ENCODE measurements at regions not wholly inside any gene's neighbourhood (a gene's known extent, or its start where the extent isn't known, plus 50 kb on each side); places are given as distances from the start of the nearest gene placed in this dataset.

DNA sequence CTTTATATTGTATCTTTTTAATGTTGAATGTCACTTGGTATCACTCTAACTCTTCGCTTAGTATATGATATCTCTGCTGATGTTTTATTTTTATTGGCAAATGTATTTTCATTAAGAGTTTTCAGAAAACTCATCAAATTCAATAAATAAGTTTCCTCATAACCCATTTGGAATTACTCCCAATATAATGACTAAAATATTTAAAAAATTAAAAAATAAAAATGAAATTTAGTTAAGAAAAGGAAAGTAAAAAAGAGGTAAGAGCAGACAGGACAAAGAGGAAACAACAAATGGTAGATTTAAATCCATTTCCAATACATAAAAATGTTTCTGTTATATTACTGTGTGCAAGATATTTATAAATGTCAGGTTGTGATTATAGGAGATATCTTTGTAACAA lies 548.9 kb upstream of the SPRY2 start (continued):
- no peak for TF ChIP-seq STAT1 (IDR thresholded peaks at IDR 0.05; ENCODE audit: unreplicated experiment)
- TF ChIP-seq, protein P1, sequence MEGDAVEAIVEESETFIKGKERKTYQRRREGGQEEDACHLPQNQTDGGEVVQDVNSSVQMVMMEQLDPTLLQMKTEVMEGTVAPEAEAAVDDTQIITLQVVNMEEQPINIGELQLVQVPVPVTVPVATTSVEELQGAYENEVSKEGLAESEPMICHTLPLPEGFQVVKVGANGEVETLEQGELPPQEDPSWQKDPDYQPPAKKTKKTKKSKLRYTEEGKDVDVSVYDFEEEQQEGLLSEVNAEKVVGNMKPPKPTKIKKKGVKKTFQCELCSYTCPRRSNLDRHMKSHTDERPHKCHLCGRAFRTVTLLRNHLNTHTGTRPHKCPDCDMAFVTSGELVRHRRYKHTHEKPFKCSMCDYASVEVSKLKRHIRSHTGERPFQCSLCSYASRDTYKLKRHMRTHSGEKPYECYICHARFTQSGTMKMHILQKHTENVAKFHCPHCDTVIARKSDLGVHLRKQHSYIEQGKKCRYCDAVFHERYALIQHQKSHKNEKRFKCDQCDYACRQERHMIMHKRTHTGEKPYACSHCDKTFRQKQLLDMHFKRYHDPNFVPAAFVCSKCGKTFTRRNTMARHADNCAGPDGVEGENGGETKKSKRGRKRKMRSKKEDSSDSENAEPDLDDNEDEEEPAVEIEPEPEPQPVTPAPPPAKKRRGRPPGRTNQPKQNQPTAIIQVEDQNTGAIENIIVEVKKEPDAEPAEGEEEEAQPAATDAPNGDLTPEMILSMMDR (conservative IDR thresholded peaks at IDR 0.05; ENCODE audit: low read depth in 2 of 2), result no peak
- TF ChIP-seq ZNF114 (CRISPR knock-in tag; IDR thresholded peaks at IDR 0.05), result no peak
- TF ChIP-seq NANOG (IDR thresholded peaks at IDR 0.05; ENCODE audit: borderline replicate concordance), result no peak
- no peak for TF ChIP-seq ZNF331 (CRISPR knock-in tag; IDR thresholded peaks at IDR 0.05; ENCODE audit: low read depth)
- no peak for TF ChIP-seq POLR2AphosphoS5 (IDR thresholded peaks at IDR 0.05; ENCODE audit: low read depth)
- no peak for TF ChIP-seq EZH2 (IDR thresholded peaks at IDR 0.05; ENCODE audit: low read depth, unreplicated experiment)

DNA sequence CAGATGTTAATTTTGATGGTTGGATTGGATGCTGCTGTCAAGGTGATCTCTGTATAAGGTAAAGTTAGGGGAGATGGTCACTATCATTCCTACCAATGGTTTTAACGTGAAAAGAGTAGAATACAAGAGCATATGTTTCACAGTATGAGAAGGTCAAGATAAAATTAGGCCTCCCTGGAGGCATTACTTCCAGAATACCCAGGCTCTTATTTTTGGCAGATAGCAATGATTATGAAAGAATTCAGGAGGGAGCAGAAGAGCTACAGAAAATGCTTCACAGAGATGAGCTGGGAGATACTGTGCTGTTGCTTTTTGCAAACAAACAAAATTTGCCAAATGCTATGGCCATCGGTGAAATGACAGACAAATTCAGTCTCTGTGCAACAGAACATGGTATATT lies 547.5 kb upstream of the SPRY2 start:
- Histone ChIP-seq H4K20me1 (replicated peaks; ENCODE audit: insufficient read depth) (no peaks in the 10 kb centered on the region), H3K79me2 (replicated peaks; ENCODE audit: insufficient read depth) (no peaks in the 10 kb centered on the region), H3K9me2 (ENCODE audit: insufficient read depth) (no peaks in the 10 kb centered on the region), H3K4me2 (no peak overlapping the region), H3K36me3 (ENCODE audit: insufficient read depth) (no peaks in the 10 kb centered on the region), H3K4me3 (no peak overlapping the region), H3K27me3 (ENCODE audit: insufficient read depth) (peaks cover 14% of the 10 kb centered on the region; the same call in 1 of the 2 replicates), H3K4me1 (ENCODE audit: insufficient read depth) (peaks cover 8% of the 10 kb centered on the region), H3K27ac (ENCODE audit: low read depth) (no peak overlapping the region), H3F3A (replicated peaks; ENCODE audit: low read depth) (no peaks in the 10 kb centered on the region), H2AFZ (no peak overlapping the region)
- no peaks in the 10 kb centered on the region for H3K36me3 Mint-ChIP-seq (ENCODE audit: low read depth)
- ATAC-seq, result no peak
- H3K4me1 Mint-ChIP-seq, result 0 out of 3 replicates have a peak, but pooled peaks cover 4% of the 10 kb centered on the region
- DNase-seq (ENCODE audit: low spot score), result no peak
- H3K27me3 Mint-ChIP-seq (ENCODE audit: insufficient read depth, low read depth, poor library complexity), result no peaks in the 10 kb centered on the region
- H3K27ac Mint-ChIP-seq, result no peak overlapping the region
- no peaks in the 10 kb centered on the region for H3K9me3 Mint-ChIP-seq
- no peak overlapping the region for H3K4me3 Mint-ChIP-seq
- TF ChIP-seq ZNF114 (CRISPR knock-in tag; IDR thresholded peaks at IDR 0.05), result no peak
- TF ChIP-seq CREB1 (CRISPR knock-in tag; IDR thresholded peaks at IDR 0.05; ENCODE audit: low read depth), result no peak
- TF ChIP-seq, protein P2, sequence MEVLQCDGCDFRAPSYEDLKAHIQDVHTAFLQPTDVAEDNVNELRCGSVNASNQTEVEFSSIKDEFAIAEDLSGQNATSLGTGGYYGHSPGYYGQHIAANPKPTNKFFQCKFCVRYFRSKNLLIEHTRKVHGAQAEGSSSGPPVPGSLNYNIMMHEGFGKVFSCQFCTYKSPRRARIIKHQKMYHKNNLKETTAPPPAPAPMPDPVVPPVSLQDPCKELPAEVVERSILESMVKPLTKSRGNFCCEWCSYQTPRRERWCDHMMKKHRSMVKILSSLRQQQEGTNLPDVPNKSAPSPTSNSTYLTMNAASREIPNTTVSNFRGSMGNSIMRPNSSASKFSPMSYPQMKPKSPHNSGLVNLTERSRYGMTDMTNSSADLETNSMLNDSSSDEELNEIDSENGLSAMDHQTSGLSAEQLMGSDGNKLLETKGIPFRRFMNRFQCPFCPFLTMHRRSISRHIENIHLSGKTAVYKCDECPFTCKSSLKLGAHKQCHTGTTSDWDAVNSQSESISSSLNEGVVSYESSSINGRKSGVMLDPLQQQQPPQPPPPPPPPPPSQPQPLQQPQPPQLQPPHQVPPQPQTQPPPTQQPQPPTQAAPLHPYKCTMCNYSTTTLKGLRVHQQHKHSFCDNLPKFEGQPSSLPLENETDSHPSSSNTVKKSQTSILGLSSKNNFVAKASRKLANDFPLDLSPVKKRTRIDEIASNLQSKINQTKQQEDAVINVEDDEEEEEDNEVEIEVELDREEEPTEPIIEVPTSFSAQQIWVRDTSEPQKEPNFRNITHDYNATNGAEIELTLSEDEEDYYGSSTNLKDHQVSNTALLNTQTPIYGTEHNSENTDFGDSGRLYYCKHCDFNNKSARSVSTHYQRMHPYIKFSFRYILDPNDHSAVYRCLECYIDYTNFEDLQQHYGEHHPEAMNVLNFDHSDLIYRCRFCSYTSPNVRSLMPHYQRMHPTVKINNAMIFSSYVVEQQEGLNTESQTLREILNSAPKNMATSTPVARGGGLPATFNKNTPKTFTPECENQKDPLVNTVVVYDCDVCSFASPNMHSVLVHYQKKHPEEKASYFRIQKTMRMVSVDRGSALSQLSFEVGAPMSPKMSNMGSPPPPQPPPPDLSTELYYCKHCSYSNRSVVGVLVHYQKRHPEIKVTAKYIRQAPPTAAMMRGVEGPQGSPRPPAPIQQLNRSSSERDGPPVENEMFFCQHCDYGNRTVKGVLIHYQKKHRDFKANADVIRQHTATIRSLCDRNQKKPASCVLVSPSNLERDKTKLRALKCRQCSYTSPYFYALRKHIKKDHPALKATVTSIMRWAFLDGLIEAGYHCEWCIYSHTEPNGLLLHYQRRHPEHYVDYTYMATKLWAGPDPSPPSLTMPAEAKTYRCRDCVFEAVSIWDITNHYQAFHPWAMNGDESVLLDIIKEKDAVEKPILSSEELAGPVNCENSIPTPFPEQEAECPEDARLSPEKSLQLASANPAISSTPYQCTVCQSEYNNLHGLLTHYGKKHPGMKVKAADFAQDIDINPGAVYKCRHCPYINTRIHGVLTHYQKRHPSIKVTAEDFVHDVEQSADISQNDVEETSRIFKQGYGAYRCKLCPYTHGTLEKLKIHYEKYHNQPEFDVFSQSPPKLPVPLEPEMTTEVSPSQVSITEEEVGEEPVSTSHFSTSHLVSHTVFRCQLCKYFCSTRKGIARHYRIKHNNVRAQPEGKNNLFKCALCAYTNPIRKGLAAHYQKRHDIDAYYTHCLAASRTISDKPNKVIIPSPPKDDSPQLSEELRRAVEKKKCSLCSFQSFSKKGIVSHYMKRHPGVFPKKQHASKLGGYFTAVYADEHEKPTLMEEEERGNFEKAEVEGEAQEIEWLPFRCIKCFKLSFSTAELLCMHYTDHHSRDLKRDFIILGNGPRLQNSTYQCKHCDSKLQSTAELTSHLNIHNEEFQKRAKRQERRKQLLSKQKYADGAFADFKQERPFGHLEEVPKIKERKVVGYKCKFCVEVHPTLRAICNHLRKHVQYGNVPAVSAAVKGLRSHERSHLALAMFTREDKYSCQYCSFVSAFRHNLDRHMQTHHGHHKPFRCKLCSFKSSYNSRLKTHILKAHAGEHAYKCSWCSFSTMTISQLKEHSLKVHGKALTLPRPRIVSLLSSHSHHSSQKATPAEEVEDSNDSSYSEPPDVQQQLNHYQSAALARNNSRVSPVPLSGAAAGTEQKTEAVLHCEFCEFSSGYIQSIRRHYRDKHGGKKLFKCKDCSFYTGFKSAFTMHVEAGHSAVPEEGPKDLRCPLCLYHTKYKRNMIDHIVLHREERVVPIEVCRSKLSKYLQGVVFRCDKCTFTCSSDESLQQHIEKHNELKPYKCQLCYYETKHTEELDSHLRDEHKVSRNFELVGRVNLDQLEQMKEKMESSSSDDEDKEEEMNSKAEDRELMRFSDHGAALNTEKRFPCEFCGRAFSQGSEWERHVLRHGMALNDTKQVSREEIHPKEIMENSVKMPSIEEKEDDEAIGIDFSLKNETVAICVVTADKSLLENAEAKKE (CRISPR knock-in tag; IDR thresholded peaks at IDR 0.05), result no peak
- no peak for TF ChIP-seq EZH2 (IDR thresholded peaks at IDR 0.05; ENCODE audit: low read depth, unreplicated experiment)
- no peak for TF ChIP-seq NANOG (IDR thresholded peaks at IDR 0.05; ENCODE audit: borderline replicate concordance)
- TF ChIP-seq JUNB (IDR thresholded peaks at IDR 0.05; ENCODE audit: unreplicated experiment), result no peak
- TF ChIP-seq, protein P3, sequence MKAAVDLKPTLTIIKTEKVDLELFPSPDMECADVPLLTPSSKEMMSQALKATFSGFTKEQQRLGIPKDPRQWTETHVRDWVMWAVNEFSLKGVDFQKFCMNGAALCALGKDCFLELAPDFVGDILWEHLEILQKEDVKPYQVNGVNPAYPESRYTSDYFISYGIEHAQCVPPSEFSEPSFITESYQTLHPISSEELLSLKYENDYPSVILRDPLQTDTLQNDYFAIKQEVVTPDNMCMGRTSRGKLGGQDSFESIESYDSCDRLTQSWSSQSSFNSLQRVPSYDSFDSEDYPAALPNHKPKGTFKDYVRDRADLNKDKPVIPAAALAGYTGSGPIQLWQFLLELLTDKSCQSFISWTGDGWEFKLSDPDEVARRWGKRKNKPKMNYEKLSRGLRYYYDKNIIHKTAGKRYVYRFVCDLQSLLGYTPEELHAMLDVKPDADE (IDR thresholded peaks at IDR 0.05), result no peak
- no peak for TF ChIP-seq ZNF331 (CRISPR knock-in tag; IDR thresholded peaks at IDR 0.05; ENCODE audit: low read depth)
- TF ChIP-seq POLR2AphosphoS5 (IDR thresholded peaks at IDR 0.05; ENCODE audit: low read depth), result no peak
- TF ChIP-seq, protein P4, sequence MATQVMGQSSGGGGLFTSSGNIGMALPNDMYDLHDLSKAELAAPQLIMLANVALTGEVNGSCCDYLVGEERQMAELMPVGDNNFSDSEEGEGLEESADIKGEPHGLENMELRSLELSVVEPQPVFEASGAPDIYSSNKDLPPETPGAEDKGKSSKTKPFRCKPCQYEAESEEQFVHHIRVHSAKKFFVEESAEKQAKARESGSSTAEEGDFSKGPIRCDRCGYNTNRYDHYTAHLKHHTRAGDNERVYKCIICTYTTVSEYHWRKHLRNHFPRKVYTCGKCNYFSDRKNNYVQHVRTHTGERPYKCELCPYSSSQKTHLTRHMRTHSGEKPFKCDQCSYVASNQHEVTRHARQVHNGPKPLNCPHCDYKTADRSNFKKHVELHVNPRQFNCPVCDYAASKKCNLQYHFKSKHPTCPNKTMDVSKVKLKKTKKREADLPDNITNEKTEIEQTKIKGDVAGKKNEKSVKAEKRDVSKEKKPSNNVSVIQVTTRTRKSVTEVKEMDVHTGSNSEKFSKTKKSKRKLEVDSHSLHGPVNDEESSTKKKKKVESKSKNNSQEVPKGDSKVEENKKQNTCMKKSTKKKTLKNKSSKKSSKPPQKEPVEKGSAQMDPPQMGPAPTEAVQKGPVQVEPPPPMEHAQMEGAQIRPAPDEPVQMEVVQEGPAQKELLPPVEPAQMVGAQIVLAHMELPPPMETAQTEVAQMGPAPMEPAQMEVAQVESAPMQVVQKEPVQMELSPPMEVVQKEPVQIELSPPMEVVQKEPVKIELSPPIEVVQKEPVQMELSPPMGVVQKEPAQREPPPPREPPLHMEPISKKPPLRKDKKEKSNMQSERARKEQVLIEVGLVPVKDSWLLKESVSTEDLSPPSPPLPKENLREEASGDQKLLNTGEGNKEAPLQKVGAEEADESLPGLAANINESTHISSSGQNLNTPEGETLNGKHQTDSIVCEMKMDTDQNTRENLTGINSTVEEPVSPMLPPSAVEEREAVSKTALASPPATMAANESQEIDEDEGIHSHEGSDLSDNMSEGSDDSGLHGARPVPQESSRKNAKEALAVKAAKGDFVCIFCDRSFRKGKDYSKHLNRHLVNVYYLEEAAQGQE (IDR thresholded peaks at IDR 0.05; ENCODE audit: unreplicated experiment), result no peak
- TF ChIP-seq EZH2phosphoT487 (IDR thresholded peaks at IDR 0.05; ENCODE audit: unreplicated experiment), result no peak
